HepG2 (cell line): ENCODE measurements at regions not wholly inside any gene's neighbourhood (a gene's known extent, or its start where the extent isn't known, plus 50 kb on each side); places are given as distances from the start of the nearest gene placed in this dataset.

Experiments
- ATAC-seq: fragments of 200-7000 bp; cut with Tn5 transposase; 3 replicates; pipeline ENCODE4 v1.9.1; 2020; ENCODE audit warnings: mild to moderate bottlenecking, moderate library complexity
- BruUV-seq: library from RNA; stranded (reverse); fragments of 400-500 nt; replicated peaks from 2 replicates; lab custom pipeline; 2021; lab: Mats Ljungman, UMichigan
- CTCF ChIA-PET: fragments of 300-600 bp; formaldehyde crosslinking; extraction: SDS; loops from one replicate; lab custom pipeline; 2021; ENCODE audit warnings: low total read pairs, inconsistent platforms, low intra/inter-chr PET ratio; lab: Yijun Ruan, JAX
- POLR2A ChIA-PET: fragments of 350-600 bp; sonication (Branson Sonifier 250); formaldehyde crosslinking; loops from one replicate; lab custom pipeline; 2020; ENCODE audit warnings: antibody characterized with exemption, inconsistent platforms; lab: Yijun Ruan, JAX
- DNase-seq: peaks from one replicate; pipeline ENCODE4 v3.0.0-alpha.2; 2015; ENCODE audit warnings: low spot score
- FAIRE-seq: peaks from 3 replicates; lab custom pipeline; 2011; peaks lifted over from hg19 to GRCh38; lab: Jason Lieb, UNC
- H2AFZ ChIP-seq: one replicate; pipeline ENCODE4 v1.6.1; 2011; ENCODE audit warnings: low read length, inconsistent platforms
- H3K27ac ChIP-seq: fragments of 300-600 bp; 3 replicates; pipeline ENCODE4 v1.8.0; 2011; ENCODE audit warnings: mixed run types, mild to moderate bottlenecking, mixed read lengths, low read length, inconsistent platforms; ENCODE audit not compliant: insufficient read depth; ENCODE audit errors: extremely low read length
- H3K27me3 ChIP-seq, 2 experiments: fragments of 200-600 bp in 1 of 2; 2 replicates in 1 of 2; 3 replicates in 1 of 2; pipeline versions ENCODE4 v1.6.0 to v1.8.0; 2011; ENCODE audit warnings: low read length in 2 of 2, mild to moderate bottlenecking in 2 of 2, moderate library complexity in 2 of 2, inconsistent platforms in 1 of 2; ENCODE audit not compliant: insufficient read depth in 2 of 2, control insufficient read depth in 1 of 2
- H3K36me3 ChIP-seq, 2 experiments: fragments of 200-600 bp in 1 of 2; replicated peaks in 1 of 2; 2 replicates in 1 of 2; 3 replicates in 1 of 2; pipeline versions ENCODE4 v1.5.1 to v1.8.0; 2011; ENCODE audit warnings: low read length in 2 of 2, inconsistent platforms in 1 of 2; ENCODE audit not compliant: insufficient read depth in 2 of 2, control insufficient read depth in 1 of 2
- H3K4me1 ChIP-seq: 2 replicates; pipeline ENCODE4 v1.5.1; 2012; ENCODE audit warnings: low read length, inconsistent platforms; ENCODE audit not compliant: insufficient read depth
- H3K4me2 ChIP-seq: 2 replicates; pipeline ENCODE4 v1.6.0; 2011; ENCODE audit warnings: low read depth, low read length, inconsistent platforms
- H3K4me3 ChIP-seq, 3 experiments: fragments of 200-600 bp in 1 of 3; sonication (generic), shearing (Covaris generic) in 1 of 3; replicated peaks in 1 of 3; 2 replicates each; pipeline ENCODE4 v1.5.1; 2011 to 2016; ENCODE audit warnings: low read length in 3 of 3, inconsistent platforms in 2 of 3, low read depth in 2 of 3, mild to moderate bottlenecking in 2 of 3, control low read depth in 1 of 3, mixed read lengths in 1 of 3; ENCODE audit not compliant: insufficient read depth in 1 of 3
- H3K79me2 ChIP-seq: one replicate; pipeline ENCODE4 v1.6.1; 2011; ENCODE audit warnings: low read length, inconsistent platforms; ENCODE audit not compliant: insufficient read depth
- H3K9ac ChIP-seq: 2 replicates; pipeline ENCODE4 v1.6.0; 2011; ENCODE audit warnings: mild to moderate bottlenecking, low read depth, low read length, inconsistent platforms; ENCODE audit not compliant: insufficient read depth
- H3K9me3 ChIP-seq: 2 replicates; pipeline ENCODE4 v1.5.1; 2012; ENCODE audit warnings: mild to moderate bottlenecking, low read length
- H4K20me1 ChIP-seq: 2 replicates; pipeline ENCODE4 v1.6.0; 2011; ENCODE audit warnings: inconsistent platforms, mild to moderate bottlenecking, low read length, moderate library complexity; ENCODE audit not compliant: insufficient read depth
- CBX1 ChIP-seq: IDR thresholded peaks from one replicate; pipeline ENCODE4 v1.6.1; 2016; ENCODE audit warnings: antibody characterized with exemption, low read depth
- FOXK1 ChIP-seq: sonication (generic); formaldehyde crosslinking; IDR thresholded peaks from 2 replicates; pipeline ENCODE4 v1.4.0; 2020; ENCODE audit warnings: low read depth, missing genetic modification reagents, borderline replicate concordance
- GATA4 ChIP-seq: sonication (generic); IDR thresholded peaks from 2 replicates; pipeline ENCODE4 v1.6.1; 2016; ENCODE audit warnings: antibody characterized with exemption, low read depth, borderline replicate concordance
- HMGA1 ChIP-seq: sonication (generic); formaldehyde crosslinking; conservative IDR thresholded peaks from 2 replicates; pipeline ENCODE4 v1.4.0; 2020; ENCODE audit warnings: missing genetic modification reagents
- HNRNPL ChIP-seq: fragments of 200-400 bp; formaldehyde crosslinking; IDR thresholded peaks from 2 replicates; pipeline ENCODE4 v1.6.1; 2017; ENCODE audit warnings: mild to moderate bottlenecking, low read depth, low read length
- KDM1A ChIP-seq: IDR thresholded peaks from 2 replicates; pipeline ENCODE4 v1.6.1; 2016; ENCODE audit warnings: missing compliant biosample characterization
- MAZ ChIP-seq, 2 experiments: sonication (generic) in 1 of 2; formaldehyde crosslinking in 1 of 2; IDR thresholded peaks; 2 replicates each; pipeline versions ENCODE4 v1.5.0 to v1.6.1; 2012 to 2020; ENCODE audit warnings: low read depth in 2 of 2, mild to moderate bottlenecking in 2 of 2, borderline replicate concordance in 1 of 2, improper control_type of control experiment in 1 of 2, low read length in 1 of 2, missing genetic modification reagents in 1 of 2, moderate library complexity in 1 of 2
- WIZ ChIP-seq: sonication (generic); formaldehyde crosslinking; IDR thresholded peaks from 2 replicates; pipeline ENCODE4 v1.5.1; 2020; ENCODE audit warnings: mild to moderate bottlenecking, missing genetic modification reagents
- ZNF251 ChIP-seq: sonication (generic); formaldehyde crosslinking; IDR thresholded peaks from 2 replicates; pipeline ENCODE4 v1.9.0; 2021; ENCODE audit warnings: mild to moderate bottlenecking, missing genetic modification reagents
- ZNF296 ChIP-seq: sonication (generic); formaldehyde crosslinking; conservative IDR thresholded peaks from 2 replicates; pipeline ENCODE4 v1.5.0; 2020; ENCODE audit warnings: mild to moderate bottlenecking, missing genetic modification reagents
- WGBS: methylation state at CpG from one replicate; pipeline ENCODE4 v1.1.6; 2017; ENCODE audit warnings: low lambda C conversion rate; 5-methylcytosine and 5-hydroxymethylcytosine counted together
- in situ Hi-C: cut with HindIII; loops from 2 replicates; pipeline ENCODE4 v1.10.0; 2017; ENCODE audit warnings: low pct_unique_long_range_greater_than_20kb; ENCODE audit not compliant: extremely low pct_ligation_motif_present
- intact Hi-C: fragments of 100-400 bp; cut with micrococcal nuclease; formaldehyde crosslinking; loops from one replicate; pipeline ENCODE4 v1.10.0; 2022; ENCODE audit not compliant: unreplicated experiment
- TF ChIP-seq, protein P1 (sequence below): sonication (generic); formaldehyde crosslinking; IDR thresholded peaks from 2 replicates; pipeline ENCODE4 v1.4.0; 2020; ENCODE audit warnings: missing genetic modification reagents, borderline replicate concordance
- TF ChIP-seq, protein P2 (sequence below): sonication (generic); formaldehyde crosslinking; IDR thresholded peaks from 2 replicates; pipeline ENCODE4 v1.4.0; 2020; ENCODE audit warnings: mild to moderate bottlenecking, missing genetic modification reagents
- TF ChIP-seq, protein P3 (sequence below): sonication (generic); formaldehyde crosslinking; IDR thresholded peaks from 2 replicates; pipeline ENCODE4 v1.8.0; 2022; ENCODE audit warnings: mild to moderate bottlenecking, missing genetic modification reagents, moderate library complexity

DNA sequence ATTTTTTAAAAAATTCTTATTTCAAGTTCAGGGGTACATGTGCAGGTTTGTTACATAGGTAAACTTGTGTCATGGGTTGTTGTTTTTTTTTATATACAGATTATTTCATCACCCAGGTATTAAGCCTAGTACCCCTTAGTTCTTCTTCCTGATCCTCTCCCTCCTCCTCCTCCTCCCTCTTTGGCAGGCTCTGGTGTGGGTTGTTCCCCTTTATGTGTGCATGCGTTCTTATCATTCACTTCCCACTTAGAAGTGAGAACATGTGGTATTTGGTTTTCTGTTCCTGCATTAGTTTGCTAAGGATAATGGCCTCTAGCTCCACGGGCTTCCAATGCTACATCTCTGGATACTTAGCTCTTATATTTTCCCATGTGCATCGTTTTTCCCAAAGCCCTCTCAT is 404.4 kb downstream of the HAPSTR1 start (continued):
- TF ChIP-seq, protein P1, sequence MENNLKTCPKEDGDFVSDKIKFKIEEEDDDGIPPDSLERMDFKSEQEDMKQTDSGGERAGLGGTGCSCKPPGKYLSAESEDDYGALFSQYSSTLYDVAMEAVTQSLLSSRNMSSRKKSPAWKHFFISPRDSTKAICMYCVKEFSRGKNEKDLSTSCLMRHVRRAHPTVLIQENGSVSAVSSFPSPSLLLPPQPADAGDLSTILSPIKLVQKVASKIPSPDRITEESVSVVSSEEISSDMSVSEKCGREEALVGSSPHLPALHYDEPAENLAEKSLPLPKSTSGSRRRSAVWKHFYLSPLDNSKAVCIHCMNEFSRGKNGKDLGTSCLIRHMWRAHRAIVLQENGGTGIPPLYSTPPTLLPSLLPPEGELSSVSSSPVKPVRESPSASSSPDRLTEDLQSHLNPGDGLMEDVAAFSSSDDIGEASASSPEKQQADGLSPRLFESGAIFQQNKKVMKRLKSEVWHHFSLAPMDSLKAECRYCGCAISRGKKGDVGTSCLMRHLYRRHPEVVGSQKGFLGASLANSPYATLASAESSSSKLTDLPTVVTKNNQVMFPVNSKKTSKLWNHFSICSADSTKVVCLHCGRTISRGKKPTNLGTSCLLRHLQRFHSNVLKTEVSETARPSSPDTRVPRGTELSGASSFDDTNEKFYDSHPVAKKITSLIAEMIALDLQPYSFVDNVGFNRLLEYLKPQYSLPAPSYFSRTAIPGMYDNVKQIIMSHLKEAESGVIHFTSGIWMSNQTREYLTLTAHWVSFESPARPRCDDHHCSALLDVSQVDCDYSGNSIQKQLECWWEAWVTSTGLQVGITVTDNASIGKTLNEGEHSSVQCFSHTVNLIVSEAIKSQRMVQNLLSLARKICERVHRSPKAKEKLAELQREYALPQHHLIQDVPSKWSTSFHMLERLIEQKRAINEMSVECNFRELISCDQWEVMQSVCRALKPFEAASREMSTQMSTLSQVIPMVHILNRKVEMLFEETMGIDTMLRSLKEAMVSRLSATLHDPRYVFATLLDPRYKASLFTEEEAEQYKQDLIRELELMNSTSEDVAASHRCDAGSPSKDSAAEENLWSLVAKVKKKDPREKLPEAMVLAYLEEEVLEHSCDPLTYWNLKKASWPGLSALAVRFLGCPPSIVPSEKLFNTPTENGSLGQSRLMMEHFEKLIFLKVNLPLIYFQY (CRISPR knock-in tag) = no peak
- no peak for TF ChIP-seq ZNF296 (CRISPR knock-in tag)
- TF ChIP-seq WIZ (CRISPR knock-in tag) = no peak

DNA sequence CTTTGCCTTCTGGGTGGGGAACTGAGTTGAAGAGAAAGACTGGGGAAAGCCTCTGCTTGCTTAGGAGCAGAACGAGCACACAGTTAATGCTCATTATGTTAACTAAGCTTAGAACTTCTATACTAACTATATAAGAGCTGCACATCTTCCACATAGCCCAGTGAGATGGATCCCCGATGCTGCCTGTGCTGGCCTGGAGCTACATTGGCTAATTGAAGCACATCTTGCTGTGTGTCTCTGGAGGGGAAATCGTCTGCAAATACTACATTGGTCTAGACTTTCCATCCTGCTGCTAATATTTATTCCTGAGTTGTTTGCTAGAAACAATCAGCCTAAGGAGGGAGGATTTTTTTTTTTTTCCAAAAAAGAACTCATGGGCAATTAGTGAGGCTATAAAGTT is 406.3 kb downstream of the HAPSTR1 start:
- no peak overlapping the region for H2AFZ ChIP-seq
- H3K4me1 ChIP-seq = no peaks in the 10 kb centered on the region
- no peaks in the 10 kb centered on the region for H3K79me2 ChIP-seq
- POLR2A ChIA-PET = no interaction called here
- H3K27ac ChIP-seq = no peak overlapping the region
- TF ChIP-seq HMGA1 (CRISPR knock-in tag) (no peak), FOXK1 (no peak), KDM1A (CRISPR knock-in tag) (no peak), CBX1 (no peak), HNRNPL (no peak), GATA4 (no peak), MAZ (IDR thresholded peaks at IDR 0.05; ENCODE audit: borderline replicate concordance, low read depth, low read length) (no peak), MAZ (CRISPR knock-in tag; IDR thresholded peaks at IDR 0.05; ENCODE audit: low read depth) (no peak), ZNF251 (no peak)
- TF ChIP-seq, protein P2, sequence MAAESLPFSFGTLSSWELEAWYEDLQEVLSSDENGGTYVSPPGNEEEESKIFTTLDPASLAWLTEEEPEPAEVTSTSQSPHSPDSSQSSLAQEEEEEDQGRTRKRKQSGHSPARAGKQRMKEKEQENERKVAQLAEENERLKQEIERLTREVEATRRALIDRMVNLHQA (CRISPR knock-in tag) = no peak
- TF ChIP-seq, protein P3, sequence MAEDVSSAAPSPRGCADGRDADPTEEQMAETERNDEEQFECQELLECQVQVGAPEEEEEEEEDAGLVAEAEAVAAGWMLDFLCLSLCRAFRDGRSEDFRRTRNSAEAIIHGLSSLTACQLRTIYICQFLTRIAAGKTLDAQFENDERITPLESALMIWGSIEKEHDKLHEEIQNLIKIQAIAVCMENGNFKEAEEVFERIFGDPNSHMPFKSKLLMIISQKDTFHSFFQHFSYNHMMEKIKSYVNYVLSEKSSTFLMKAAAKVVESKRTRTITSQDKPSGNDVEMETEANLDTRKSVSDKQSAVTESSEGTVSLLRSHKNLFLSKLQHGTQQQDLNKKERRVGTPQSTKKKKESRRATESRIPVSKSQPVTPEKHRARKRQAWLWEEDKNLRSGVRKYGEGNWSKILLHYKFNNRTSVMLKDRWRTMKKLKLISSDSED (CRISPR knock-in tag) = no peak
- TF ChIP-seq, all 625 proteins: peak for 0
- no peaks in the 10 kb centered on the region for H4K20me1 ChIP-seq
- H3K4me3 ChIP-seq = no peak overlapping the region
- in situ Hi-C loops = no loop called here
- H3K27me3 ChIP-seq = no peaks in the 10 kb centered on the region
- ATAC-seq (no peak), DNase-seq (no peak), FAIRE-seq (no peak)
- no peak overlapping the region for H3K9ac ChIP-seq
- no peaks in the 10 kb centered on the region for H3K9me3 ChIP-seq
- intact Hi-C loops = no loop called here
- BruUV-seq = no TSS peak
- WGBS = 0% methylated on average over 3 of the region's 3 CpGs
- CTCF ChIA-PET = no interaction called here
- H3K36me3 ChIP-seq = no peaks in the 10 kb centered on the region
- no peak overlapping the region for H3K4me2 ChIP-seq
